DOHH2 (cell line): ENCODE measurements at regions not wholly inside any gene's neighbourhood (a gene's known extent, or its start where the extent isn't known, plus 50 kb on each side); places are given as distances from the start of the nearest gene placed in this dataset.

ENCODE experiments used
- H3F3A ChIP-seq: fragments of 200-600 bp; sonication (generic), shearing (Covaris generic); 2 replicates; pipeline ENCODE4 v1.6.0; 2016; ENCODE audit warnings: antibody characterized with exemption, mild to moderate bottlenecking; ENCODE audit not compliant: control insufficient read depth, insufficient read depth
- H3K27ac ChIP-seq: fragments of 200-600 bp; sonication (generic); 2 replicates; pipeline ENCODE4 v1.5.1; 2014; ENCODE audit warnings: low read depth, mild to moderate bottlenecking, low read length, moderate library complexity
- H3K27me3 ChIP-seq: fragments of 200-600 bp; sonication (generic); 2 replicates; pipeline ENCODE4 v1.6.1; 2014; ENCODE audit warnings: mild to moderate bottlenecking, low read length, mixed read lengths; ENCODE audit not compliant: control insufficient read depth
- H3K36me3 ChIP-seq: fragments of 200-600 bp; sonication (generic); 2 replicates; pipeline ENCODE4 v1.6.1; 2014; ENCODE audit warnings: mild to moderate bottlenecking, low read length, moderate library complexity, mixed read lengths; ENCODE audit not compliant: control insufficient read depth
- H3K4me1 ChIP-seq: fragments of 200-600 bp; sonication (generic); 2 replicates; pipeline ENCODE4 v1.6.1; 2014; ENCODE audit warnings: mild to moderate bottlenecking, low read length, mixed read lengths; ENCODE audit not compliant: control insufficient read depth
- H3K4me2 ChIP-seq: fragments of 200-600 bp; sonication (generic); 2 replicates; pipeline ENCODE4 v1.6.0; 2014; ENCODE audit warnings: mild to moderate bottlenecking, low read length, moderate library complexity
- H3K4me3 ChIP-seq: fragments of 200-600 bp; sonication (generic); 2 replicates; pipeline ENCODE4 v1.5.1; 2014; ENCODE audit warnings: mild to moderate bottlenecking, low read length, mixed read lengths
- H3K79me2 ChIP-seq: fragments of 200-600 bp; sonication (generic); 2 replicates; pipeline ENCODE4 v1.6.1; 2014; ENCODE audit warnings: mild to moderate bottlenecking, low read length, mixed read lengths; ENCODE audit not compliant: control insufficient read depth
- H3K9me2 ChIP-seq: fragments of 200-600 bp; sonication (generic); replicated peaks from 2 replicates; pipeline ENCODE4 v1.6.1; 2014; ENCODE audit warnings: mild to moderate bottlenecking, low read length, mixed read lengths; ENCODE audit not compliant: control insufficient read depth
- H3K9me3 ChIP-seq: fragments of 200-600 bp; sonication (generic); 2 replicates; pipeline ENCODE4 v1.6.1; 2014; ENCODE audit warnings: antibody characterized with exemption, low read length, mixed read lengths; ENCODE audit not compliant: control insufficient read depth, insufficient read depth
- H4K20me1 ChIP-seq: fragments of 200-600 bp; sonication (generic); 2 replicates; pipeline ENCODE4 v1.6.0; 2014; ENCODE audit warnings: low read depth, mild to moderate bottlenecking, antibody characterized with exemption, low read length, moderate library complexity; ENCODE audit not compliant: control insufficient read depth, insufficient read depth
- CTCF ChIP-seq: fragments of 200-600 bp; sonication (generic); IDR thresholded peaks from one replicate; pipeline ENCODE4 v1.5.1; 2014; ENCODE audit warnings: antibody characterized with exemption, mild to moderate bottlenecking, low read depth, low read length; ENCODE audit not compliant: poor library complexity, severe bottlenecking
- EZH2phosphoT487 ChIP-seq: fragments of 200-600 bp; sonication (generic); IDR thresholded peaks from 2 replicates; pipeline ENCODE4 v1.6.1; 2017; ENCODE audit warnings: borderline replicate concordance, mild to moderate bottlenecking, antibody characterized with exemption, low read length, moderate library complexity, mixed read lengths

GRCh38 chr18:75839041-75839440 is 411.5 kb upstream of the SMIM21 start:
- H3K27me3 ChIP-seq = no peaks in the 10 kb centered on the region
- H3K4me2 ChIP-seq = no peak overlapping the region
- H3K4me1 ChIP-seq = no peaks in the 10 kb centered on the region
- no peak overlapping the region for H3K4me3 ChIP-seq
- TF ChIP-seq EZH2phosphoT487 (no peak), CTCF (no peak)
- H3F3A ChIP-seq = no peaks in the 10 kb centered on the region
- H3K9me3 ChIP-seq = no peaks in the 10 kb centered on the region
- H3K79me2 ChIP-seq = no peaks in the 10 kb centered on the region
- no peaks in the 10 kb centered on the region for H4K20me1 ChIP-seq
- no peaks in the 10 kb centered on the region for H3K9me2 ChIP-seq
- H3K36me3 ChIP-seq = no peaks in the 10 kb centered on the region
- no peak overlapping the region for H3K27ac ChIP-seq

- Histone ChIP-seq H3K9me2 (no peaks in the 10 kb centered on the region), H3K9me3 (no peaks in the 10 kb centered on the region), H3F3A (no peaks in the 10 kb centered on the region), H3K4me3 (no peak overlapping the region), H3K79me2 (no peaks in the 10 kb centered on the region), H4K20me1 (no peaks in the 10 kb centered on the region), H3K4me1 (no peaks in the 10 kb centered on the region), H3K27ac (no peak overlapping the region), H3K36me3 (no peaks in the 10 kb centered on the region), H3K4me2 (no peak overlapping the region), H3K27me3 (no peaks in the 10 kb centered on the region)
- TF ChIP-seq EZH2phosphoT487 (no peak), CTCF (no peak)
Measured at GRCh38 chr18:75837316-75837715, 409.8 kb upstream of the SMIM21 start.

GRCh38 chr18:75836516-75836915 is 409.0 kb upstream of the SMIM21 start:
- Histone ChIP-seq H3K27ac (no peak overlapping the region), H3F3A (no peaks in the 10 kb centered on the region), H3K9me2 (no peaks in the 10 kb centered on the region), H3K4me1 (no peaks in the 10 kb centered on the region), H3K36me3 (no peaks in the 10 kb centered on the region), H3K9me3 (no peaks in the 10 kb centered on the region), H4K20me1 (no peaks in the 10 kb centered on the region), H3K4me2 (no peak overlapping the region), H3K27me3 (no peaks in the 10 kb centered on the region), H3K79me2 (no peaks in the 10 kb centered on the region), H3K4me3 (no peak overlapping the region)
- TF ChIP-seq CTCF (no peak), EZH2phosphoT487 (no peak)

- TF ChIP-seq EZH2phosphoT487 (no peak), CTCF (no peak)
- no peaks in the 10 kb centered on the region for H3K36me3 ChIP-seq
- no peaks in the 10 kb centered on the region for H3K27me3 ChIP-seq
- no peaks in the 10 kb centered on the region for H3K79me2 ChIP-seq
- no peak overlapping the region for H3K4me3 ChIP-seq
- H3F3A ChIP-seq = no peaks in the 10 kb centered on the region
- no peak overlapping the region for H3K27ac ChIP-seq
- no peaks in the 10 kb centered on the region for H3K4me1 ChIP-seq
- H3K9me3 ChIP-seq = no peaks in the 10 kb centered on the region
- no peaks in the 10 kb centered on the region for H4K20me1 ChIP-seq
- no peak overlapping the region for H3K4me2 ChIP-seq
- H3K9me2 ChIP-seq = no peaks in the 10 kb centered on the region
Measured at GRCh38 chr18:75831960-75832359, 404.5 kb upstream of the SMIM21 start.
